Bronchial epithelial cell (primary cell): ENCODE measurements at regions not wholly inside any gene's neighbourhood (a gene's known extent, or its start where the extent isn't known, plus 50 kb on each side); places are given as distances from the start of the nearest gene placed in this dataset.

ENCODE experiments used
- DNase-seq: peaks from one replicate; pipeline ENCODE4 v3.0.0-alpha.2; 2010; ENCODE audit warnings: low read depth
- FAIRE-seq: peaks from 2 replicates; lab custom pipeline; 2011; peaks lifted over from hg19 to GRCh38; lab: Jason Lieb, UNC
- H3K27me3 ChIP-seq: 2 replicates; pipeline ENCODE4 v1.5.1; 2011; ENCODE audit warnings: low read length; ENCODE audit not compliant: control insufficient read depth, insufficient read depth
- H3K36me3 ChIP-seq: 2 replicates; pipeline ENCODE4 v1.5.1; 2011; ENCODE audit warnings: low read length; ENCODE audit not compliant: control insufficient read depth, insufficient read depth
- H3K4me3 ChIP-seq: 2 replicates; pipeline ENCODE4 v1.5.1; 2011; ENCODE audit warnings: mild to moderate bottlenecking, low read depth, low read length, control low read depth
- TF ChIP-seq, protein P1 (sequence below): IDR thresholded peaks from 2 replicates; pipeline ENCODE4 v1.5.1; 2011; ENCODE audit warnings: mild to moderate bottlenecking, moderate library complexity, low read length, control low read depth, inconsistent platforms; ENCODE audit not compliant: insufficient read depth, severe bottlenecking

GRCh38 chr5:5726401-5726800 is 303.9 kb downstream of the ICE1 start:
- no peak overlapping the region for H3K4me3 ChIP-seq
- DNase-seq (no peak), FAIRE-seq (no peak)
- H3K36me3 ChIP-seq: no peaks in the 10 kb centered on the region
- H3K27me3 ChIP-seq: no peaks in the 10 kb centered on the region
- TF ChIP-seq, protein P1, sequence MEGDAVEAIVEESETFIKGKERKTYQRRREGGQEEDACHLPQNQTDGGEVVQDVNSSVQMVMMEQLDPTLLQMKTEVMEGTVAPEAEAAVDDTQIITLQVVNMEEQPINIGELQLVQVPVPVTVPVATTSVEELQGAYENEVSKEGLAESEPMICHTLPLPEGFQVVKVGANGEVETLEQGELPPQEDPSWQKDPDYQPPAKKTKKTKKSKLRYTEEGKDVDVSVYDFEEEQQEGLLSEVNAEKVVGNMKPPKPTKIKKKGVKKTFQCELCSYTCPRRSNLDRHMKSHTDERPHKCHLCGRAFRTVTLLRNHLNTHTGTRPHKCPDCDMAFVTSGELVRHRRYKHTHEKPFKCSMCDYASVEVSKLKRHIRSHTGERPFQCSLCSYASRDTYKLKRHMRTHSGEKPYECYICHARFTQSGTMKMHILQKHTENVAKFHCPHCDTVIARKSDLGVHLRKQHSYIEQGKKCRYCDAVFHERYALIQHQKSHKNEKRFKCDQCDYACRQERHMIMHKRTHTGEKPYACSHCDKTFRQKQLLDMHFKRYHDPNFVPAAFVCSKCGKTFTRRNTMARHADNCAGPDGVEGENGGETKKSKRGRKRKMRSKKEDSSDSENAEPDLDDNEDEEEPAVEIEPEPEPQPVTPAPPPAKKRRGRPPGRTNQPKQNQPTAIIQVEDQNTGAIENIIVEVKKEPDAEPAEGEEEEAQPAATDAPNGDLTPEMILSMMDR: no peak

- no peak for FAIRE-seq
- Histone ChIP-seq H3K4me3 (no peak overlapping the region), H3K36me3 (no peaks in the 10 kb centered on the region), H3K27me3 (no peaks in the 10 kb centered on the region)
- DNase-seq: no peak
- TF ChIP-seq, protein P1: no peak
Measured at GRCh38 chr5:5721881-5722280, 299.4 kb downstream of the ICE1 start.

DNA sequence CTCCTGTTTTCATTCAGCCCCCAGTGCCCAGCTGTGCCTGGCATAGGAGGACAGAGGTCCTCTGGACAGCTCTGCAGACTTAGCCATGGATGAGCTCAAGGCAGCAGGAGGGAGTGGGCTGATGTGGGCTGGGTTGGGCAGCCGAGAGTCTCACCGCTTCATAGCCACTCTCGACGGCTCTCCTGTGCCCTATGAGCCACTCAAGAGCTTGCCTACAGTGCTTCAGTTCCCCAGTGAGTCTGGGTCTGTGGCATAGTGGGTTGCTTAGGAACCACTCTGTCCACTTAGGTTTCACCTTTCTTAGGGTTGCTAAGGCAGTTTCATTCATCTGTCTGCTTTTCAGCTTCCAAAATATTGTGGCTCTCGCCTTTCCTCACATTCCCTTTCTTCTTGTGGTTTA is 296.8 kb downstream of the ICE1 start:
- Histone ChIP-seq H3K27me3 (no peaks in the 10 kb centered on the region), H3K4me3 (no peak overlapping the region), H3K36me3 (no peaks in the 10 kb centered on the region)
- DNase-seq (no peak), FAIRE-seq (no peak)
- TF ChIP-seq, protein P1: no peak

DNA sequence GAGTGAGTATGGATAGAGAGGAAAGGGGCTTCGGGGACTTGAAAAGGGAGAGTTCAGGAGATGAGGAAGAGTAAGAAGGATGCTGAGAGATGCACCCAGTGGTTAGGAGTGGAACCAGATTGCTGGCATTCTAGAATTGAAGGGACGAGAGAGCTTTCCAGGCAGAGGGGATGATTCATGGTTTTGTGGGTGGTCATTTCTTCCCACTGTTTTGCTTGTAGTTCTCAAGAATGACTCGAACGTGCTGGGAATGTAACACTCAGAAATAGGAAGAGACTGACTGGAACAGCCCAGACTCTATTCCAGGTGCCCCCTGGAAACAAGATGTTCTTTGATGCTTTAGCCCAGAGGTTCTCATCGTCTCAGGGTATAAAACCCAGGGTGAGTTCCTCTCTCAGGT is 294.2 kb downstream of the ICE1 start:
- Histone ChIP-seq H3K4me3 (no peak overlapping the region), H3K27me3 (no peaks in the 10 kb centered on the region), H3K36me3 (no peaks in the 10 kb centered on the region)
- FAIRE-seq (no peak), DNase-seq (no peak)
- TF ChIP-seq, protein P1: no peak

GRCh38 chr5:5711592-5711991 is 289.1 kb downstream of the ICE1 start:
- TF ChIP-seq, protein P1: no peak
- H3K36me3 ChIP-seq: no peaks in the 10 kb centered on the region
- no peaks in the 10 kb centered on the region for H3K27me3 ChIP-seq
- DNase-seq (no peak), FAIRE-seq (no peak)
- H3K4me3 ChIP-seq: no peak overlapping the region

- TF ChIP-seq, protein P1: no peak
- Histone ChIP-seq H3K4me3 (no peak overlapping the region), H3K27me3 (no peaks in the 10 kb centered on the region), H3K36me3 (no peaks in the 10 kb centered on the region)
- DNase-seq (no peak), FAIRE-seq (no peak)
Measured at GRCh38 chr5:5711112-5711511, 288.6 kb downstream of the ICE1 start.
